Skin of body (tissue), 1 donor: ENCODE measurements at regions not wholly inside any gene's neighbourhood (a gene's known extent, or its start where the extent isn't known, plus 50 kb on each side); places are given as distances from the start of the nearest gene placed in this dataset.

Experiments used
- DNase-seq: peaks from one replicate; lab custom pipeline; 2025; lab: John Stamatoyannopoulos, UW

DNA sequence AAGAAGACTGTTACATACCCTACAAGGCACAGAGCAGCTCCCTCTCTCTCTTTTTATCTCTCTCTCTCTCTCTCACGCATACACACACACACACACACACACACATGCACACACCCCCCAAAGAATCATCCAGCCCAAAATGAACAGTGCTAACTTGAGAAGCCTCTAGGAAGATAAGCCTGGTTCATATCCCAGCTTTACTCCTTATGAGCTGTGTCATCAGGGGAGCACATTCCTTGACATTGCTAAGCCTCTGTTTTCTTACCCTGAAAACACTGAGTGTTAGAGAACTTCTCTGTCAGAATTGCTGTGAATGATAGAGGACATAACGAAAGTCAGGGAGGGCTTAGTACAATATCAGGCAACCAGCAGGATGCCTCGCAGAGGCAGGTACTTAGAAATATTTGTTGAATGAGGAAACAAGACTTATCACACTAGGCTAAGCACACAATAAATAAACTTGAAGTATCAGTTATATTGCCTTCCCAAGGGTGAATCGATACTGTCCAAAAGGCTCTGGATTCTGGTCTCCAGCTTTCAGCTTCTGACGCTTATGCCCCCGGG, 725.6 kb upstream of the ID2 start:
- DNase-seq, result no peak

DNA sequence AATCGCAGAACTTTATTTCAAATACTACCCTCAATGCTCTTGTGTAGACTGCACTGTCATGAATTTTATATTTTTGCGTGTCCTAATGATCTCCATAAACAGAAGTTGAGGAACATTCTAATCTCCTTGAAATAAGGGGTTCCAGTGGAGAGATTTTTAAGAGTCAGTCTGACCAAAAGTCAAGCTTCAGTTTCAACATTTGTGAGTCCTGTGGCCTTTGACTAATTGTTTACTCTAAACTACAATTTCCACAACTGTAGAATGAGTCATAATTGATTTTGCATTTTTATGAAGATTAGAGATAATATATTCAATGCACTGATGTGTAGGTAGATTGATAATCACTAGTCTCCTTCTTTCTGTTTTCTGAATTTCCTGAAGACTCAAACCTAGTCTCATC, 720.3 kb upstream of the ID2 start:
- no peak for DNase-seq

DNA sequence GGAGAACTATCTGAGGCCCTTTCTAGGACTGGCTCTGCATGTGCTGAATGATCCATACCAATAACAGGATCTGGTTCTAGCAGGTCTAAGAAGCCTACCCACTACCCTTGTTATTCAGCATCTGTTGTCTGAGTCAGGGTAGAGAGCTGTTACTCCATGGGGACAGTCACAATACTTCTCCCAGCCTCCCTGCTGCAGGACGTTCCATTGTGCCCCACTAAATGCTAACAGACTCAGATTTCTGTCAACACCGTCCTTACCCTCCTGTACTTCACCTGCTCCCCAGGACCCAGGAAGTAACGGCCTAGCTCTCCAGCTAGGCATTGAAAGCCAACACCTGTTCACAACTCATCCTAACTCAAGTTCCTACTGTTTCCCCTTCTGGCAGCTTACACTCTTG, 719.7 kb upstream of the ID2 start:
- DNase-seq, result no peak

DNA sequence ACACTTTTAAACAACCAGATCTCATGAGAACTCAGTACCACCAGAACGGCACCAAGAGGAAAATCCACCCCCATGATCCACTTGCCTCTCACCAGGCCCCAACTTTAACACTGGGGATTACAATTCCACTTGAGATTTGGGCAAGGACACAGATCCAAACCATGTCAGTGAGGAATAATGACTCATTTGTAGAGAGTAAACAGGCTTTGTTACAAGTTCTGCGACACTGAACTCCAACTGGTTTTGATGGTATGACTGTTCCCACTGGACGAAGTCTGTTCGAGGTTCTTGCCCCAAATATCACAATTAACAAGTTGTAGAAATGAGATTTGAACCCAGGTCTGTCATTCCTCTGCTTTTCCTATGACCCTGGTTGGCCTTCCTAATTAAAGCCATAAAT, 718.1 kb upstream of the ID2 start:
- DNase-seq, result no peak

DNA sequence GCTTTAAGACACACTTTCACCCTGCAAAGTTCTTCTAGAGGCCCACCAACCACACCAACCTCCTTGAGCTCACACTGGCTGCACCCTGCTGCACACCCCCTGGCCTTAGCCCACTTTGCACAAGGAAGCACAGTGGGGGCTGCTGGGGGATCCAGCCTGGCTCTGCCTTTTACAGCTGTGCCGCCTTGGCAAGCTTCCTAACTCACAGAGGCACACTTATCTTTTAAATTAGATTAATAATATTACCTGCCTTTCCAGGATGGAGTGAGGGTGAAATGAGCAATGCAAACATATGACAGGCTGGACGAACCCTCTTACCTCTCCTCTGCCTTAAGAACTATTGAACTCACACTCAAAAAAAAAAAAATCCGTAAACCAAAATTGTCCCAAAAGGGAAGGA, 715.8 kb upstream of the ID2 start:
- DNase-seq, result no peak

DNA sequence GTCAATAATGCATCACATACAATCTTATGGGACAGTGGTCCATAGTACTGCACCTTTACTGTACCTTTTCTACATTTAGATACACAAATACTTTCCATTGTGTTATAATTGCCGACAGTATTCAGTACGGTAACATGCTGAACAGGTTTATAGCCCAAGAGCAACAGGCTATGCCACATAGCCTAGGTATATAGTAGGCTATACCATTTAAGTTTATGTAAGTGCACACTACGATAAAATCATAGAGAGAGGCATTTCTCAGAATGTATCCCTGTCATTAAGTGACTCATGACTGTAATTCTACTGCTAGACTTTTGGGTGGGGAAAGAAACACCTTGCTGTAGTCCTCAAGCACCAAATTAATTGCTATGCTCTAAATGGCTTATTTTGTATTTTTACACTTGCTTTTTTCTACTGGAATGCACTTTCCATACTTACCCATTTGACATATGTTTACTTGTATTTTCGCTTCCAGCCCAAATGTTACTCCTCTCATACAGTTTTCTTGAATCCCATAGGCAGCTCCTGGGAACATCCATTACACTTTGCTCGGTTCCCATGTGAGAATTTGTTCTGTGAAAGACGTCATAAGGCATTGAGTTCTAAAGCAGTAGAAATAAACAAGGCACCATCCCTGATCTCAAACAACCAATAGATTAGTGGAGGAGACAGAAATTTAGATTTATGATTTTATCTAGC, 714.0 kb upstream of the ID2 start:
- DNase-seq, result no peak

DNA sequence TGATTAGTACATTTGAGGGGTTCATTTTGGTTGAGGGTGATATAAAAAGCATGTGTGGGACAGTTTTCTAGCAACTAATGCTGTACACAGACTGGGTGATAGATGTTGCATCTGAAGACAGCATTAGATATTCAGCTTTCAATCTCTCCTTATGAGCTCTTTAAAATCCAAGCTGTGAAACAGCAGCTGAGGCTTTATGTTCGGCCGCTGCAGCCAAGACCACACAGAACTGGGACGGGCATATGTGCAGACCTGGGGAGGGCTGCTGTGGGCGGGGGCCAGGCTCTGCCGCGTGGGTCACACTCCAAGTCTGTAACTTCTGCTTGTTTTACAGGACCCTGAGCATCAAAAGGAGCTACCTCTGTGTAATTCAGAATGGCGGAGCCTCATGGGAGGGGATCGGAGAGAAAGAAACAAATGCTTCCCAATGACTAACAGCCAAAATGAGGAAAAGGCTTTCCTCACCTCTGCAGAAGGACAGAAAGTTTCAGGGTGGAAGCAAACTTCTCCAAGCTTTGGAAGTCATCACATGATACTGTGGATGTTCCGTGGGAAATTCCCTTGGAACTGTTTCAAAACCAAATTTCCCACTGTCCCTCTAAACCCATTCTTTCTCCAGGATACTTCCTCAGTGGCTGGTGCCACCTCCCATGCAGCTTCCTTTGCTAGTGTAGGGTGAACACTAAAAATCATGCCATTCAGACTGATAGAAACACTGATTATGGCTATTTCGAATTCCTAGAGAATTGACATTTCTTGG, 711.9 kb upstream of the ID2 start:
- DNase-seq, result no peak

DNA sequence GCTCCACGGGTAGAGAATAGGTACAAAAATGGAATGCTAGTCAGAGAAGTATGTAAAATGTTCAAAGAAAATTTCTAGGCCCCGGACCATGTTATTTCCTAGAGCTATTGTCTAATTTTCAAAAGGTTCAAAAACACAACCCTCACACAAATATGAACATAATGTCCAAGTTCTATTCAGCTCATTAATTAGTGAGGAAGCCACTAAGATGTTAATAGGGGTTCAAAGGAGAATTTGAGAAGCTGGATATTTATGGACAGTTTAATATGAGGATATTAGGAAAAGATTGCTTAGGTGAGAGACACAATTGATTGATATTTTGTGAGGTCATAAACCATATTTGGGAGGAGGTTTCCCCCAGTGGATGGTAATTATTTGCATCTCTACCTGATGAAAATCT, 710.6 kb upstream of the ID2 start:
- DNase-seq, result no peak

DNA sequence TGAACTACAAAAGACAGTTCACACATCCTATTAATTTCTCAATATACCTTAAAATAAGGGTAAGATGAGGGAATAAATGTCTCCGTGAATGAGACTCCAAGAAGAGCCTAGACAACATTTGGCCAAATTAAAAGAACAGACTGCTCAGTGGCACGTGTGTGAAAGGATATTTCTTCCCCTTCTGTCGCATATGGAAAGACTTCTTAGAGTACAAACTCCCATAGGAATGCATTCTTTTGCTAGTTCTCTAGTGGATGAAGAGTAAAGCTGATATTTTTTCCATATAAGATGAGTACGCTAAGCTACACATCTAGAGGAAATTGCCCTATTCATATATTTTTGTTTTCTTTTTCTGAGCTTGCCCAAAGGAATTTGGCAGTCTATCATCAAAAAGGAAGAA, 710.0 kb upstream of the ID2 start:
- DNase-seq, result peak; percentile 29

DNA sequence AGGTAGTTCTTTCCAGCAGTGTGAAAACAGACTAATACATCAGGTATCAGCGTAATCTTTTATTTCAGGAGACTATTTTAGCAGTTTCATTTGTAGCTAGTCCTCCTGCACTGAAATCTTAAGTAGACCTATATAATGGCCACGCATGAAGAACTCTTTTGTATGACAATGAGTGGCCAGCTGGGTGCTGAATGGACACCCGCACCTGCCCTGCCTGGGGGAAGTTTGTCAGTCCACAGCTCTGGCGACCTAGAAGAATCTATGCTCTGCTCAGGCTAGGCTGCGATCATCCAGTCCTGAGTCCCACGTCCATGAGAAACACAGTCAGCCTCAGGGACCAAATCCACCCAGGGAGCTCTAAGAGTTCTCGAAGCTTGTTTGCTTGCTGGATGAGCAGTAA, 709.2 kb upstream of the ID2 start:
- no peak for DNase-seq

DNA sequence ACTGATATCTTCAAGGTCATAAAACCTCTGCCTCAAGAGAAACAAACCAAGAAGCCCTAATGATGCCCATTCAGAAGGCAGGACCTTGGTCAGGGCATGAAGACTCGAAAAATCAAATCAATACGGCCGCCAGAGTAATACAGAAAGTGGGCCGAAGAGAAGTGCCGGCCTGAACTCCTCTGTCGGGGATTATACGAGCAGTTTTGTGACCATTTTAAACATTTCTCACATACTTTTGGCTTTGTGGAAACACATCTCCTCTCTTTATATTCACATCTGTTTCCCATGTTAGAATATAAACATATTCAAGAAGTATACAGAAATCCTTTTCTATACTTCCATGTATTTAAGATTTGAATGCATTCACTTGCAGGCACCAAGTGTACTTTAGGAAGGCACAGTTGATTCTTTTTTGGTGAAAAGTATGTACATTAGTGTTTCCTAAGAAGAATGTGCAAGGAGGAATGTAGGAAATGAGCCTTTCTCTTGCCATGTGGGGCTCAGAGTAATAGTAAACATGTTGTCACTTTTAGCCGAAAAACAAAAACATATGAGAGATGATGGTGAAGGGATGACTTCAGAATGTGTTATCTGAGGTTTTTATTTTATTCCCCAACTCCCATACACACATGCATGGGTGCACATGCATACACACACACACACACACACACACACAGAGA, 707.9 kb upstream of the ID2 start:
- DNase-seq, result peak; percentile 76

DNA sequence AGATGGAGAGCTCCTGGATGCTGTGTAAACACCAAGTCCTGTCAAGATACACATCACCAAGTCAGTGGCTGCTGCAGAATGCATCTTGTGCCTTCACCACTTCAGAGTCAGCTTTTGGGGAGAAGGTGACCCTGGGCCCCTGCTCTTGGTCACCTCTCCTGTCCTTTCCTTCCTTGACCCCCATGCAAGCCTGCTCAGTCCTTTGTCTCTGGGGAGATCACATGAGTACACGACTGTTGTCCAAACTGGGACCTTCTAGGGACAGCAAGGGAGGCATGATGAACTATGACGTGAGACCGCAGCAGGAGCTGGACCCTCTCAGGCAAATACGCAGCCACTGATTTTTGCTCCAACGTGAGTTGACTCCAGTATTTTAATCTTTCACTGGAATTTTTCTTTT, 706.9 kb upstream of the ID2 start:
- no peak for DNase-seq

DNA sequence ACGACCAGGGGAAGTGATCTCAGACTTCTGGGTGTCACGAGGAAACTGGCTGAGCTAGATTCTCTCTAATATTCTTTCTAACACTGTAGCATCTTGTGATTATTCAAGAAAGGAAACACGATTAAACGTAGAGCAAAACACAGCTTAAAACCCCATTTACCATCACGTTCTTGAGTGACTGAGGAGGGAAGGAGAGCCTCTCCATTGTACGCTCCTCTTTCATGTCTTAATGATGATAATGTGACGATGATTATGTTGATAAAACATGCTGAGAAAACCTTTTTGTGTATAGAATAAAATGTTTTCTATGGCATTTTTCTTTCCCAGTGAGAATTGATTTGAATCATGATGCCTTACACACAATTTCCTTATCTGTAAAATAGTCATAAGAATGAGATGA, 705.6 kb upstream of the ID2 start:
- peak; percentile 37 for DNase-seq

DNA sequence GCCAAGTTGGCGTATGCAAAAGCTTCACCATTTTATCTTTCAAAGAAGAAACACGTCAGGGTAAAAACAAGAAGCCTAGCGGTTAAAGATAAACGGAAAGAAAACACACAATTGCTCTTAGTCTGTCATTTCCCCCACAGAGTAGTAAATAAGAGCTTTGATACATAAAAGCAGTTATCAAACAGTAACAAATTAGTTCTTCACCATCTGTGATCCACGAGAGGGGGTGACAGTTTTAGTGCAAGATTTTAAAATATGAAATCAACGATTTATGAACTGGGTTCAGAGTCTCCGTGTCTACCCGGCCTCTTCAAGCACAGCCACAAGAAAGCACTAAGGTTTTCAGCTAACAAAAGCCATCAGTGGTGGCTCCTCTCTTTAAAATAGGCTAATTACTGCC, 703.9 kb upstream of the ID2 start:
- DNase-seq, result peak; percentile 72

DNA sequence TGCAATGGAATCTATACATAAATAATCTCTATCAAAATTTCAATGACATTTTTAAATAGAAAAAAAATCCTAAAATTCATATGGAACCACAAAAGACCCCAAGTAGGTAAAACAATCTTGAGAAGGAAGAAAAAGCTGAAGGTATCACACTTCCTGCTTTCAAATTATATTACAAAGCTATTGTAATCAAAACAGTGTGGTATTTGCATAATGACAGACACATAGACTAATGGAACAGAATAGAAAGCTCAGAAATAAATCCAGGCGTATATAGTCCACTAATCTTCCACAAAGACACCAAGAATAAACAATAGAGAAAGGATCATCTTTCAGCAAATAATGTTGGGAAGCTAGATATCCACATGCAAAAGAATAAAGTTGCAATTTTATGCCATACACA, 699.8 kb upstream of the ID2 start:
- DNase-seq, result no peak

DNA sequence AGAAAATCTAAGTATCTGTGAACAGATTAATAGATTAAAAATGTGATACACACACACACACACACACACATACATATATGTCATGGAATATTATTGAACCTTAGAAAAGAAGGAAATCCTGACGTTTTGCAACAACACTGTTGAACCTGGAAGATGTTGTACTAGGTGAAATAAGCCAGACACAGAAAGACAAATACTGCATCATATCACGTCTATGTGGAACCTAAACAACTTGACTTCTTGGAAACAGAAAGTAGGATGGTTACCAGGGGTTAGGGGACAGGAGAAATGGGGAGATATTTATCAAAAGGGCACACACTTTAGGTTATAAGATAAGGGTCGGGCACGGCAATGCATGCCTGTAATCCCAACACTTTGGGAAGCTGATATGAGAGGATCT, 698.4 kb upstream of the ID2 start:
- no peak for DNase-seq

DNA sequence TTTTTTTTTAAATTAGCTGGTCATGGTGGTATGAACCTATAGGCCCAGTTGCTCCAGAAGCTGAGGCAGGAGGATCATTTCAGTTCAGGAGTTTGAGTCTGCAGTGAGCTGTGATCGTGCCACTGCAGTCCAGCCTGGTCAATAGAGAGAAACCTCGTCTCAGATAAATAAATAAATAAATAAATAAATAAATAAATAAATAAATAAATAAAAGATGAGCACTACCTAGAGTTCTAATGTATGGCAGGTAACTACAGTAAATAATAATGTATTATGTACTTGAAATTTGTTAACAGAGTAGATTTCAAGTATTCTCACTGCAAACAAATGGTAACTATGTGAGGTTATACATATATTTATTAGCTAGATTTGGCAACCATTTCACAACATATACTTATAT, 697.9 kb upstream of the ID2 start:
- DNase-seq, result no peak

DNA sequence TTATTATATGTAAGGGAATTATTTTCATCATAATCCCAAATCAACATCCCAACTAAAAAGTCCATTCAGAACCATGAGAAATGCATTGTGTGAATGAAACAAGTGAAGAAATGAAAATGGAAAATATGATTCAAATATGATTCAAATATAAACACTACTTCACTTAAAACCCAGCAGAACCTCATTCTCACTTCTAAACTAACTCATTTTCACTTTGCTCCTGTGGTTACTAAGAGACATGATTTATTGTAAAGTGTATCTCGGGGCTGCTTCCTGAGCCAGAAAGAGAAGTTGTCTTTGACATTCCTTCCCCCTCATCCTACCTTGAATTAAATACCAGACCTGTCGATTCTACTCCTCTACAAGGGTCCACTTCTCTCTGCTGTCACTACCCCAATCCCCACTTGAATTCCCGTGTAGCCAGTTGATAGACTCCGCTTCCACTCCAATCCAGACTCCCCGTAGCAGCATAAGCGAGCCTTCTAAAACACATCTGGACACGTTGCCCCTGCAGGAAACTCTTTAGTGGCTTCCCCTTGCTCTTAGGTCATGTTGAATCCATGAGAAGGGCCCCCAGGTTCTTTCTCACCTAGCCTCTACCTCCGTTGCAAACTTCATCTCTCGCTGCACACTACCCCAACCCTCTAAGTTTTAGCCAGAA, 697.0 kb upstream of the ID2 start:
- DNase-seq, result no peak

DNA sequence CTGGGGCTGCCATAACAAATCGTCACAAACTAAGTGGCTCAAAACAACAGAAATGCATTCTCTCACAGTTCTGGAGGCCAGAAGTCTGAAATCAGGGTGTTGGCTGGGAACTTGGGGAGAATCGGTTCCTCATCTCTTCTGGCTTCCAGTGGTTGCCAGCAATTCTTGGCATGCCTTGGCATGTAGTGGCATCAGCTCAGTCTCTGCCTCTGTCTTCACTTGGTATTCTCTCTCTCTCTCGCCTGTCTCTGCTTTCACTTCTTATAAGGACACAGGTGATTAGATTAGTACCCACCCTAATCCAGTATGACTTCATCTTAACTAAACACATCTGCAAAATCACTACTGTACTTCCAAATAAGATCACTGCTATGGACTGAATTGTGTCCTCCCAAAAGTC, 695.4 kb upstream of the ID2 start:
- no peak for DNase-seq

DNA sequence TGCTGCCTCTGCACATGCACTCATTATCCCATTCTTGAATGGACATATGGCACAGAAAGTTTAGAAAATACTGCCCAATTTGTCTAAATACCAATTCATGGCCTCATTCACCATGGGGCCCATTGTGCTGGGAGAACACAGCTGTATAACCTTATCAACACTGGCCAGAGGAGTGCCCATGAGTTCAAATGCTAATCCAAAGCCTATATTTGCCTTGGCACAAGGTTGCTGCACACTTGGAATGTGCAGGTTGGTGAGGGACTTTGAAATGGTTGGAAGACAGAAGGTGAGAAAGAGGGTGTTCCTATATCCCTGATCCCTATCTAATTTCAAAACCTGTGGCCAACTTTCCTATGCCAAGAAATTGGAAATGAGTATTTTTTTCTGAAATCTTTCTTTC, 693.9 kb upstream of the ID2 start:
- no peak for DNase-seq

DNA sequence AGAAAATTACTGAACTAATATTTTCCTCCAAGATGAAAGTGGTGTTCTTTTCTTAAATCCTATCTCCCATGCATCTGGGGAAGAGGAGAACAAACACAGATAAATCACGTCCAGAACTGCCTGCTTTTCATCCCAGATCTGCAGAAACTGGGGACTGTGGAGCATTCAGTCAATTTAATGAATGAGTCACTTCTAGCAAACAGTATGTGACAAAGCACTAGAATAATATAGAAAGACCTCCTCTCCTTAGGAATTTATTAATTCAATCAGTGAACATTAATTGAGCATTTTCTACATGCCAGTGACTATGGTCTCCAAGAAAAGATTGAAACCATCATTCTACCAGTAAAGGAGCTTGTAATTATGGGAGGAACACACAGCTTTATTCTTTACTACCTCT, 693.4 kb upstream of the ID2 start:
- no peak for DNase-seq

DNA sequence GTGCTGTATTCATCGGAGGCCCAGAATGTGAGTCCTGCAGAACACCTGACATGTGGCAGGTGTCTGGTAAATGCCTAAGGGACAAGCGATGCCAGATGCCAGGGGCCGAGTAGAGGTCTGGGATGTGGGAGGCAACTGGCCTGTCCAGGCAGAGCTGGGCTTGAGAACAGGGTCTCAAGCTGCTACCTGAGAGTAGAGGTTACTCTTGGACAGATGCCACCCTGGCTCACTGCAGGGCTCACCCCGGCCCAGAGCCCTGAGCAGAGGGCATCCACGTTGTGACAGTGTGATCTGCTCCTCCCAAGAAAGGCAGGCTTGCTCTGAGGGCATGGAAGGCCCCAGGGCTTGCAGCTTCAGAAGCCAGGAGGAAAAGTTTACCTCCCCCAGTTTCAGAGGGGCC, 692.0 kb upstream of the ID2 start:
- no peak for DNase-seq
